ENCODE measurements at regions not wholly inside any gene's neighbourhood (a gene's known extent, or its start where the extent isn't known, plus 50 kb on each side); places are given as distances from the start of the nearest gene placed in this dataset.
A peak's percentile ranks its signal among the peaks of the same experiment; 100 is the strongest.

GRCh38 chr7:114822844-114823243 lies 99.0 kb upstream of the MDFIC start:
- ATAC-seq (ENCODE audit: poor library complexity) = no peak
- H3K27me3 Mint-ChIP-seq = peaks cover 4% of the 10 kb centered on the region
- peaks cover 12% of the 10 kb centered on the region for H3K4me1 Mint-ChIP-seq (ENCODE audit: low read depth)
- no peak overlapping the region for H3K27ac ChIP-seq (ENCODE audit: low read depth in 1 of 2, low read length in 2 of 2)
- no peak for TF ChIP-seq CTCF (IDR thresholded peaks at IDR 0.05)
- H3K4me3 ChIP-seq (ENCODE audit: low read length) = no peak overlapping the region
- no peaks in the 10 kb centered on the region for H3K36me3 ChIP-seq (ENCODE audit: insufficient read depth, low read length)
- H3K27ac Mint-ChIP-seq = no peak overlapping the region
- POLR2A ChIA-PET = no interaction called here
- no peaks in the 10 kb centered on the region for H3K4me1 ChIP-seq (ENCODE audit: insufficient read depth, low read length)
- peaks cover 2% of the 10 kb centered on the region for H3K9me3 Mint-ChIP-seq
- peaks cover 4% of the 10 kb centered on the region for H3K36me3 Mint-ChIP-seq (ENCODE audit: low read depth)
- no peaks in the 10 kb centered on the region for H3K27me3 ChIP-seq (ENCODE audit: control insufficient read depth in 1 of 2, insufficient read depth in 2 of 2, low read length in 2 of 2)
- no peak for DNase-seq
- peaks cover 0 to 9% of the 10 kb centered on the region in 2 experiments for H3K9me3 ChIP-seq (ENCODE audit: control insufficient read depth in 1 of 2, insufficient read depth in 1 of 2, low read length in 2 of 2)
- intact Hi-C loops (cut with DNase I, micrococcal nuclease) = no loop called here
- no peak overlapping the region for H3K4me3 Mint-ChIP-seq
- CTCF ChIA-PET = no interaction called here

GRCh38 chr7:114823290-114823689 lies 98.6 kb upstream of the MDFIC start:
- DNase-seq = no peak
- no peak for ATAC-seq (ENCODE audit: poor library complexity)
- Mint-ChIP-seq H3K27ac (no peak overlapping the region), H3K4me1 (ENCODE audit: low read depth) (peaks cover 12% of the 10 kb centered on the region), H3K36me3 (ENCODE audit: low read depth) (peaks cover 4% of the 10 kb centered on the region), H3K4me3 (no peak overlapping the region), H3K27me3 (peaks cover 4% of the 10 kb centered on the region), H3K9me3 (peaks cover 2% of the 10 kb centered on the region)
- H3K36me3 ChIP-seq (ENCODE audit: insufficient read depth, low read length) = no peaks in the 10 kb centered on the region
- CTCF ChIA-PET = no interaction called here
- TF ChIP-seq CTCF (IDR thresholded peaks at IDR 0.05) = no peak
- no peak overlapping the region for H3K4me3 ChIP-seq (ENCODE audit: low read length)
- no peaks in the 10 kb centered on the region for H3K27me3 ChIP-seq (ENCODE audit: control insufficient read depth in 1 of 2, insufficient read depth in 2 of 2, low read length in 2 of 2)
- no peak overlapping the region for H3K27ac ChIP-seq (ENCODE audit: low read depth in 1 of 2, low read length in 2 of 2)
- H3K9me3 ChIP-seq (ENCODE audit: control insufficient read depth in 1 of 2, insufficient read depth in 1 of 2, low read length in 2 of 2) = peaks cover 0 to 9% of the 10 kb centered on the region in 2 experiments
- intact Hi-C loops (cut with DNase I, micrococcal nuclease) = no loop called here
- POLR2A ChIA-PET = no interaction called here
- H3K4me1 ChIP-seq (ENCODE audit: insufficient read depth, low read length) = no peaks in the 10 kb centered on the region

- Histone ChIP-seq H3K27me3 (ENCODE audit: control insufficient read depth in 1 of 2, insufficient read depth in 2 of 2, low read length in 2 of 2) (no peaks in the 10 kb centered on the region), H3K4me3 (ENCODE audit: low read length) (no peak overlapping the region), H3K36me3 (ENCODE audit: insufficient read depth, low read length) (no peaks in the 10 kb centered on the region), H3K27ac (ENCODE audit: low read depth in 1 of 2, low read length in 2 of 2) (no peak overlapping the region), H3K9me3 (ENCODE audit: control insufficient read depth in 1 of 2, insufficient read depth in 1 of 2, low read length in 2 of 2) (peaks cover 0 to 9% of the 10 kb centered on the region in 2 experiments), H3K4me1 (ENCODE audit: insufficient read depth, low read length) (no peaks in the 10 kb centered on the region)
- DNase-seq (peak in 3 of 14 experiments; percentile 11 to 46 (median 30)), ATAC-seq (ENCODE audit: poor library complexity) (no peak)
- POLR2A ChIA-PET = no interaction called here
- no peak overlapping the region for H3K27ac Mint-ChIP-seq
- TF ChIP-seq CTCF (IDR thresholded peaks at IDR 0.05) = no peak
- no peak overlapping the region for H3K4me3 Mint-ChIP-seq
- peaks cover 2% of the 10 kb centered on the region for H3K9me3 Mint-ChIP-seq
- intact Hi-C loops (cut with DNase I, micrococcal nuclease) = no loop called here
- peaks cover 4% of the 10 kb centered on the region for H3K36me3 Mint-ChIP-seq (ENCODE audit: low read depth)
- H3K27me3 Mint-ChIP-seq = peaks cover 4% of the 10 kb centered on the region
- CTCF ChIA-PET = no interaction called here
- peaks cover 12% of the 10 kb centered on the region for H3K4me1 Mint-ChIP-seq (ENCODE audit: low read depth)
Observed at GRCh38 chr7:114825423-114825951, 96.4 kb upstream of the MDFIC start.

Data from CD4-positive, alpha-beta T cell (primary cell).